CD4-positive, alpha-beta T cell treated with Interleukin-12 subunit alpha and Interleukin-12 subunit beta, for 1 hour (primary cell): ENCODE measurements at regions not wholly inside any gene's neighbourhood (a gene's known extent, or its start where the extent isn't known, plus 50 kb on each side); places are given as distances from the start of the nearest gene placed in this dataset.
"Not testable (repeated sequence)": the region's sequence is repeated elsewhere in the genome, so short reads cannot be mapped to it uniquely, and the experiment has no call there.

Source experiments
- DNase-seq: peaks from one replicate; pipeline ENCODE4 v3.0.0-alpha.2; 2020

DNA sequence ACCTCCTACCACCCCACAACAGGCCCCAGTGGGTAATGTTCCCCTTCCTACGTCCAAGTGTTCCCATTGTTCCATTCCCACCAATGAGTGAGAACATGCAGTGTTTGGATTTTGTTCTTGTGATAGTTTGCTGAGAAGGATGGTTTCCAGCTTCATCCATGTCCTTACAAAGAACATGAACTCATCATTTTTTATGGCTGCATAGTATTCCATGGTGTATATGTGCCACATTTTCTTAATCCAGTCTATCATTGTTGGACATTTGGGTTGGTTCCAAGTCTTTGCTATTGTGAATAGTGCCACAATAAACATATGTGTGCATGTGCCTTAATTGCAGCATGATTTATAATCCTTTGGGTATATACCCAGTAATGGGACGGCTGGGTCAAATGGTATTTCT lies 81.6 kb downstream of the P2RY10 start:
- DNase-seq, result not testable (repeated sequence)

DNA sequence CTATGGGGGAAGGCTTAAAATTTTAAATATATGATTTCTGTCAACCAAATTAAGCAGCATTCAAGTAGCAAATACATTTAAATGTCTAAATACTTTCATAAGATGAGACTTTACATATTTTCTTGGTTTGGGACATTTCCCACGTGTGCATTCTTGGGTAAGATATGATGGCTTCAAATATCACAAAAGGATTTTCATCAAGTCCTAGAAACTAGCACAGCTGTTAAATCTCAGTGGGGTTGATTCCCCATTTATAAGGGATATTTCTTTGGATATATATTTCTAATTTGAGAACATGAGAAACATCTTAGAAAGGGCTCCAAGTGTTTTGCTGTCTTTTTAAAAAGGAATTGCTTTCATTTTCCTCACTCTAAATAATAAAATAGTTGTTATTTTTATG lies 90.2 kb downstream of the P2RY10 start:
- DNase-seq, result no peak

DNA sequence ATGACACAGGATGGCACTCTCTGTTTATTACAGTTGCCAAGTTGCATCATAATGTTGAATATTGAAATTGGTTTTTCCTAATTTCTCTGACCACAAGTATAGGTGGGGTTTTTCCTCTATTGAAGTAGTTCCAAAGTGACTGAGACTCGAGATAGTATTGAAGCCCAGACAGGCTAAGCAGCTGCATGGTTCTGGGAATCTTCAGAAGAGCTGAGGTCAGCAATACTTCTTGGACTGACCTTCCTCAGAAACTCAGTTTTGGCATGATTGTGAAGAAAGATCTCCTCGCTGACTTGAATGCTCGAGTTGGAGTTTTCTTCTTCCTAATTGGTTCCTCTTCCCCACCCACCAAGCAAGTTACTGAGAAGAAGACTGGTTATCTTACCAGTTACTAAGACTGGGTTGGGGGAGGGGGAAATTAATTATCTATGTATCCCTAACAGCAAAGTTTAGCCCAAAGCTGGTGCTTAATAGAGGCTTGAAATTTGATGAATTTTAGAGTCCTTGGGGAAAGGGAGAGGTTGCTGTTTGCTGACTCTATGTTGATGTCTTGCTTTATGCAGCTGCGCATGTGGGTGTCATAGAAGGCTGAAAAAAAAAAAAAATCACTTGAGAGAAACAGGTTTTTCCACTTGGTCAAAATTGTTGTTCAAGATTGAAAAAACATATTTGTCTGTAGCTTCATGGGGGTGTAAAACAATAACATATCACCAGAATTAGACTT lies 91.1 kb downstream of the P2RY10 start:
- no peak for DNase-seq

DNA sequence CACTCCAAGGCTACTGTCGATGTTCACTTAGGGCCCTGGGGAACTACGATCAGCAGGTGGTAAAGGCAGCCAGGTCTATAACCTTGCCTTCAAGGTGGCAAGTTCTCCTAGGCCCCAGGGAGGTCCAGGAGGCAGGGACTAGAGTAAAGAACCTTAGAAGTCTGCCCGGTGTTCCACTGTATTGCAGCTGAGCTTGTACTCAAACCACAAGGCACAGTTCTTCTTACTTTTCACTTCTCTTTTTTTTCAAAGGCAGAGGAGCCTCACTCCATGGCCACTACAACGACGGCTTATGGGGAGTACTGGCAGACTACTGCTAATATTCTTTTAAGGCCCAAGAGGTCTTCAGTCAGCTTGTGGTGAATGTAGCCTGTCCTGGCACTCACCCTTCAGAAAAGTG lies 78.8 kb upstream of the GPR174 start:
- DNase-seq, result no peak

DNA sequence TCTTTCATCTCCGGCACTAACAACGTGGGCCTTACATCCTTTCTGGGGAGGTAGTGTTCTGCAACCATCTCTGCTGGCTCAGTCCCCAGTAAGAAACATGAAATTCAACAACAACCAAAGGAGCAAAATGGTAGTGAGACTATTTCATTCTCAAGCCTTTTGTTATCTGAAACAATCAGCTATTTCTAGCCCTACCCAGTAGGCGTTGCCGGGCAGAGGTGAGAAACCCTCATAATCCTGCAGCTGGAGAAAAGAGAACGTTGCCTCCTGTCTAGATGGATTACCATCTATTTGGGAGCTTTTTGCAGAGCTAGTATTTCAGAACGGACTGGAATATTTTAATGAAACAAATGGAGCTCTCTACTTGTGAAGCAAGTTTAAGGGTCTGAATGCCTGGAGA lies 66.4 kb upstream of the GPR174 start:
- DNase-seq, result no peak

DNA sequence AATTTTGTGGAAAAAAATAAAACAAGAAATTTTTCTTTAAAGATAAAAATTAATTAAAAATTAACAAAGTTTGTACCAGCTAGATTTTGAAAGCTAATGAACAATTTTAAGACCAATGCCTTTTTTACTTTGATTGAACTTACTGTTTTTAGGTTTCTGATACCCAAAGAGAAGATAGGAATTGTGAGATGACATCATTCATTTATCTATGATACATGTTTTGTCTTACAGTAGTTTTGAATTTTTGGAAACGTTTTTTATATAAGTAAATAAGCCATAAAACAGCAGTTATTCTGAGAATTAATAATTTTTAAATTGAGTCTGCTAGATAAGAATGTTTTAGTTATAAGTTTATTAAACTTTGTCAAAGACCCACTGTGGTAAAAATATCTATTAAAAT lies 65.0 kb upstream of the GPR174 start:
- no peak for DNase-seq

DNA sequence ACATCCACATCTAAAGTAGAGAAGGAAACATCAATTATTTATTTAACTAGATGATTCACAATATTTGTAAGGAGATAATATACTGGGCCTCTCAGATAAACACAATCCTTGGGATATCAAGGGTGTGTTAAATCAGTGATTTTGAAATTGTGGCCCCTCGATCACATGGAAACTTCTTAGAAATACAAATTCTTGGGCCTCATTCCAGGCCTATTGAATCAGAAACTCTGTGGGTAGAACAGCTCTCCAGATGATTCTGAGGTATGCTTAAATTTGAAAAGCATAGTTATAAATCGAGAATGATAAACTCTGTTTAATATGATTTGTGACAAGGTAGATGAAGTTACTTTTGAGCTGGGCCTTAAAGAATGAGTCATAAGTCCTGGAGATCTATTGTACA lies 64.3 kb upstream of the GPR174 start:
- no peak for DNase-seq

DNA sequence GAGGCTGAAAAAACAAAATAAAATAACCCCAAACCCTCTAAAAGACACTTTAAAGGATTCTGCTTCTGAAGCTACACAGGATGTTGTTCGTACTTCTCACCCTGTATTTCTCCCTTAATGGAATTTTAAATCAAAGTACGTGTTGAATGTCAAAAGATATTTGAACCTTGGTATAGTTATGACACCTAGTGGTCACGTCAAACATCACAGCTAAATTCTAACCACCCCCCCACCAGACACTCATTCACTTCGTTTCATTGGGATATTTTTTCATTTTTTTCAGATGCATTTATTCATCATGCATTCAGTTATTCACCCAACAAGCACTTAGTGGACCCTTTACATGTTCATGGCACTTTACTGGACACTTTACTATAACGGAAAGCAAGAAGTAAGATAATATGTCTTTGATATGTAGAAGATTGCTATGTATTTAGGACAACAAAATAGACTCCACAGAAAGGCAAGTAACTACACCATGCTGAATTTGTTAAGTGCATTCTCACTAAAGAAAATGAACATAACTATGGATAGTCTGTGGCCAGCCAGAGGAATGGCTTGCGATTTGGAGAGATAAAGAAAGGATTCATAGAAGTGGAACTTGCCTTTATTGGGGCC lies 62.5 kb upstream of the GPR174 start:
- DNase-seq, result peak; percentile 74

DNA sequence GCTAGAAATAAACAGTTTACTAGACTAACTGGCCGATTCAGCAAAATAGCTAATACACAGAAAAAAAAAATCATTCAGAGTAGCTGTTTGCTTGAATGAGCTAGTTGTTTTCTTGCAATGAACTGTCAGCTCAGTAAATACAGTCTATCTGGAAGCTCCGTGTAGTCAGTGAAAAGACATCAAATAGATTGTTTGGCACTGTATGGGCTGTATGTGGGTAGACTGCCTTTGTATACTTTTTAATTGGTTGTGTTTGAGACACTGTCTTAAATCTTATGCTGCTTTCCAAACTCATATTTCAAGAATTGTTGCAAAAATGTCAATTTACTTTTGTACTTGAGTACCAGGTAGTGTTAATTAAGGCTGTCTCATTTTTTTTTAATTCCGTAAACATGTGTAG lies 61.6 kb upstream of the GPR174 start:
- no peak for DNase-seq

DNA sequence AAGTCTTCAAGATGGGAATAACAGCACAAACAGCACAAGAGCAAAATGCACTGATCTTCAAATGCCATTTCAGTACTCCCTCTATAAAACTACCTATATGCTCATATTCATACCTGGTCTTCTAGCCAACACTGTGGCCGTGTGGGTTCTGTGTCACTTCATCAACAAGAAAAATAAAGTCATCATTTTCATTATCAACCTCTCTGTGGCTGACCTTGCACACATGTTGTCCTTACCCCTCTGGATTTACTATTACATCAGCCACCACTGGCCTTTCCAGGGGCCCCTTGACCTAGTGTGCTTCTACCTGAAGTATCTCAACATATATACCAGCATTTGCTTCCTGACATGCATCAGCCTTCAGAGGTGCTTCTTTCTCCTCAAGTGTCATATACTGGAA lies 59.6 kb upstream of the GPR174 start:
- DNase-seq, result no peak

DNA sequence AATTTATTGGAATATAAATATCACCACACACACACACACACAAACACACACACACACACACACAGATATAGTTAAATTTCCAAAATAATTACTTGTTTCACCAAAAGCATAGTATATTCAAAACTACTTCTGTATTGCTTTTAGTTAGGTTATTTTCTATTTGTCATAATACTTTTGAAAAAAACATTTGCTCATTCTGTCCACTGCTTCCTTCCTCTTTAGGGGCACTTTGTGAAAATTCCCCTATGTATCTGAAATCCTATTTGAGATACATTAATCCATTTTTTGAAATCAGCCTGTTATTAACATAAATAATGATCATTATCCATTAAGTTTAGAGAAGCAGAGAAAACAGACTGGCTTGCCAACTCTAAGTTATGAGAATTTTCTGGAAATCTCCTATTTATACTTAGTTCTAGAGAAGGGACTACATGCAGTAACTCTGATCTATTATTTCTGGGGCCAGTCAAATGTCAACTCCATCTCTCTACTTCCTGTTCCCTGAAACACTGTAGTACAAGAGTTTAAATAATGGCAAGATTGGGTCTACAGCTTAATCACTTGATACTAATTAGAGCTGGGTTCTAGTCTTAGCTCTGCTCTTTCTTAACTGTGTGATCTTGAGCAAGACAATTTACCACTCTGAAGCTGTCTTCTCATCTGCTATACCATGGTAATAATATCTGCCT lies 54.4 kb upstream of the GPR174 start:
- DNase-seq, result no peak

DNA sequence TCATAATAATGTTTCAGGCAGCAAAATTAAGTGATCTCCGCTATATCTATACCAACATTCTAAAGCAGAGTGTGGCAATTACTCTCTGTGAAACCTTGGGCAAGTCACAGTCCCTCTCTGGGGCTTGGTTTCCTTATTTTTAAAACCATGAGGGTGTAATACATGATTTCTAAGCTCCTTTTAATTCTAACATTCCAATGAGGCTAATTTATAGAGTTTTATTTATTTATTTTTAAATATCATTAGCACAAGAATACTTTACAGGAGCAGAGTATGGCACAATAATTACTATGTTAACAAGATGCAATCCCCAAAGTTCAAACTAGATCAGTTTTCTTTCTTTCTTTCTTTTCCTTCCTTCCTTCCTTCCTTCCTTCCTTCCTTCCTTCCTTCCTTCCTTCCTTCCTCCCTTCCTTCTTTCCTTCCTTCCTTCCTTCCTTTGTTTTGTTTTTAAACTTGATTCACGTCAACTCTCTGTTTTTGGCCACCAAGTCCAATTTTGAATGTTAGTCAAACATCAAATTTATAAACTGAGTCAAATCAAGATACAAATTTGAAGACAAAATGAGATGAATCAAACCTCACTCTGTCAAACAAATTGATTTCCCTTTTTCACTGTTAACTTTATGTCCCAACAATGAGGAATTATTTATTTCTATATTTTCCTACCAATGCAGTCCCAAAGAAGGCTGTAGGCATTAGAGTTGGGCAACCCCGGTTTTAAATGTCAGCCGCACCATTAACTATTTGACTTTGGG lies 50.2 kb upstream of the GPR174 start:
- no peak for DNase-seq
